Adipocyte (in vitro differentiated cells): ENCODE measurements at regions not wholly inside any gene's neighbourhood (a gene's known extent, or its start where the extent isn't known, plus 50 kb on each side); places are given as distances from the start of the nearest gene placed in this dataset.

Source experiments
- DNase-seq: peaks from one replicate; pipeline ENCODE4 v3.0.0-alpha.2; 2015; ENCODE audit warnings: low read depth
- H3K27me3 ChIP-seq: replicated peaks from 2 replicates; pipeline ENCODE4 v1.7.0; 2013; ENCODE audit warnings: mild to moderate bottlenecking, low read length, moderate library complexity; ENCODE audit not compliant: control insufficient read depth, insufficient read depth
- H3K36me3 ChIP-seq: 2 replicates; pipeline ENCODE4 v1.7.0; 2013; ENCODE audit warnings: low read length, mild to moderate bottlenecking, moderate library complexity; ENCODE audit not compliant: control insufficient read depth, insufficient read depth, severe bottlenecking
- H3K4me1 ChIP-seq: 2 replicates; pipeline ENCODE4 v1.7.0; 2013; ENCODE audit warnings: mild to moderate bottlenecking, low read length, moderate library complexity; ENCODE audit not compliant: control insufficient read depth, insufficient read depth
- H3K4me3 ChIP-seq: 2 replicates; pipeline ENCODE4 v1.7.0; 2013; ENCODE audit warnings: mild to moderate bottlenecking, low read length, moderate library complexity
- H3K9ac ChIP-seq: 2 replicates; pipeline ENCODE4 v1.7.0; 2013; ENCODE audit warnings: mild to moderate bottlenecking, low read length, moderate library complexity
- H3K9me3 ChIP-seq: 2 replicates; pipeline ENCODE4 v1.7.0; 2013; ENCODE audit warnings: mild to moderate bottlenecking, low read length, moderate library complexity; ENCODE audit not compliant: control insufficient read depth

DNA sequence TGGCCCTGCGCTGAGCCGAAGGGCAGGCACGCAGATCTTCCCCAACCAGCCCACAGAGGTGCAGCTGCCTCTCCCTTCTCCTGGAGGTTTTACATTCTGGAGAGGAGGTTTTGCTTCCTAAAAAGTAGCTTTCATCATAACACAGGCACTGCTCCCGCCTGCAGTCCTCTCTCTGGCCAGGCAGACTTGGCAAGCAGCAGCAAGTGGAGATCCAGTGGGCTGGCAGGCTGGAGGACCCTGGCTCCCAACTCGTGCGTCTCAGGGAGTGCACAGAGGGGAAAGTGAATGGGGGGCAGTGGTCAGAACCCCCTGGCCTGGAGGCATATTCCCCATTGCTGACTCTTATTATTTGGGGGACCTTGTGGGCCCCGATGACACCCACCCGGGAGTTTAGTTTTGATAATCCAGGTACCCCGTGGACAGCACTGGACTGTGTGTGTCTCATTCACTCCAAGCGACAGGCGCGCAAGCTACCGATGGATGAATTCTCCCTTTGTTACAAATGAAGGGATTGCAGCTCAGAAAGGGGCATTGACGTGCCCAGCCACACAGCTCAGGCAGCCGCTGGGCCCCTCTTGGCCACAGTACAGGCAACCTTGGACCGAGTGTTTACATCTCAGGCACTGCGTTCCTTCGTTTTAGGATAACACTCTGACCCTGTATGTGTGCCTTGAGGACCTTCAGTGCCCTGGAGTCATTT lies 1223.9 kb downstream of the BRD1 start:
- Histone ChIP-seq H3K4me1 (no peaks in the 10 kb centered on the region), H3K9ac (no peak overlapping the region), H3K27me3 (no peaks in the 10 kb centered on the region), H3K36me3 (no peaks in the 10 kb centered on the region), H3K4me3 (no peak overlapping the region), H3K9me3 (no peaks in the 10 kb centered on the region)
- DNase-seq, result no peak

DNA sequence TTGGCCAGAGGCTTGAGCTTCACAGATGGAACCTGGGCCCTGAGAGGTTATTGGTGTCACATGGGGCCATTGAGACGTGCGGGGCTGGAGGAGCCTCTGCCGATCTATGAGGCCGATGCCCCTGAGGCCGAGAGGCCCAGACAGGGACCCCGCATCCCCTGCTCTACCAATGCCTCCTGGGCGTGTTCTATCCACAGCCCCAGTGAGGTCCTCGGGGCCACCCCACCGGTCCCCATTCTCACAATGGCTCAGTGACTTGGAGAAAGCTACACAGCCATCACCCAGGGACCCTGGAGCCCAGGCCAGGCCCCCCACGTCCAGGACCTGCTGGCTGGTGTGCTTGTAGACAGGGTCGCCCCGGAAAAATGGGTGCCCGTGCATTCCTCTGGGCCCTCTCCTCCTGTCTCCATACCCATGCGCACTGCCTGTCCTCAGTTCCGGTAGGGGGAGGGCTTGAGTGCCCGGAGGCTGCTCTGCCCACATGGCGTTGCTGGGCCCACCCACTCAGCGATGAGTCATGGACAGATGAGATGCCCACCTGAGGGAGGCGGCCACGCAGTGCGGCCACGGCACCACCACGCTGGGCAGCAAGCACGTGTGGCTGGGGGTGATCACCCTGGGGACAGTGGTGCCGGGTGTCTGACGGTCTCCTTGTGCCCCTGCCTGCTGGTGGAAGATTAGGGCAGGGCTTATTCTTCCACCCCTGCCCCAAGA lies 1224.7 kb downstream of the BRD1 start:
- Histone ChIP-seq H3K9ac (no peak overlapping the region), H3K4me1 (no peaks in the 10 kb centered on the region), H3K4me3 (no peak overlapping the region), H3K36me3 (no peaks in the 10 kb centered on the region), H3K9me3 (no peaks in the 10 kb centered on the region), H3K27me3 (no peaks in the 10 kb centered on the region)
- DNase-seq, result no peak

DNA sequence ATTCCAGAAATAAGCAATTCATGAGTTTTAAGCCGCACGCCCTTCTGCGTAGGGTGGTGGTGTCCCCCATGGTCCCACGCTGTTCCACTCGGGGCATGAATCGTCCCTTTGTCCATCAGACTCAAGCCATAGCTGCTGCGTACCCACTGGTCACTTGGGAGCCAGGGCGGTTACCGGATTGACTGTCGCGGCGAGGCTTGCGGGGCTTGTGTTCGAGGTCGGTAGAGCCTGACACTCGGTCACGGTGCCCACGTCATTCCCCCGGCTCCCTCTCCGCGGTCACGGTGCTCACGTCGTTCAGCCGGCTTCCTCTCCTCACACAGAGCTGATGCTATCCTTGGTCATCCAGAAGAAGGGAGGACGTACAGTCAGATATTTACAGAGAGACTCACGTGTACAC lies 1227.0 kb downstream of the BRD1 start:
- DNase-seq, result no peak
- Histone ChIP-seq H3K4me3 (no peak overlapping the region), H3K4me1 (no peaks in the 10 kb centered on the region), H3K9me3 (no peaks in the 10 kb centered on the region), H3K36me3 (no peaks in the 10 kb centered on the region), H3K9ac (no peak overlapping the region), H3K27me3 (no peaks in the 10 kb centered on the region)

DNA sequence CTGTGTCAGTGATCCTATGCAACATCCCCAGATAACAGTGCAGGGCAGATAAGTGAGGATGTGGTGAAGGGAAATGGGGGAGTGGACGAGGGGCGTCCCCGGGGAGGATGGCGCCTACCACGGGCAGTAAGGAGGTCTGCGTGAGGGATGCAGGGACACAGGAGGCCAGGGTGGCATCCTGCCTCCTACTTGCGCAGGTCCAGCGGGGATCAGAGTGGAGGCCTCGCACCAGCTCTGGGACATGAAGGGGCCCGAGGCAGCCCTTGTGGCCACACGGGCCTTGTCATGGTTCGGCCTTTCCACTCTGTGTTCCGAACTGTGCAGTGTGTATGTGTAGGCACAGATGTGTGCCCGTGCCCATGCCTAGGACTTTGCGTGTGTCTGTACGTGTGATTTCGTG lies 1227.5 kb downstream of the BRD1 start:
- Histone ChIP-seq H3K36me3 (no peaks in the 10 kb centered on the region), H3K4me3 (no peak overlapping the region), H3K9ac (no peak overlapping the region), H3K27me3 (no peaks in the 10 kb centered on the region), H3K9me3 (no peaks in the 10 kb centered on the region), H3K4me1 (no peaks in the 10 kb centered on the region)
- DNase-seq, result no peak

DNA sequence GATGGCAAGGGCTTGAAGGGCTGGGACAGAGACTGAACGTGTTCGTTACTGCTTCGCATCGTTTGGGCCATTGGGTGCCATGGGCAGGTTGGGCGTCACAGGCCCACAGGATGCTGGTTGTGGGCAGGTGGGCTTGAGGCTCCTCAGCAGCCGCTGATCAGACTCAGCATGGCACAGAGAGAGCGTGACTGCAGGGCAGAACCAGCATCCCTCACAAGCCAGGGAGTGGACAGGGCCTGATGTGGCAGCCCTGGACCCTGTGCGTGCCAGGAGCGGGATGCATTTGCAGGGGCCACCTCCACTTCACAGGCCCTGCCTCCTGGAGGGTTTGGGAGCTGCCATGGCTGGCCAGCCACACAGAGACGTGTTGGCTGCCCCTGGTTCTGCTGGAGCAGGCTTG lies 1228.3 kb downstream of the BRD1 start:
- H3K9ac ChIP-seq, result no peak overlapping the region
- H3K36me3 ChIP-seq, result no peaks in the 10 kb centered on the region
- no peaks in the 10 kb centered on the region for H3K4me1 ChIP-seq
- no peaks in the 10 kb centered on the region for H3K9me3 ChIP-seq
- H3K27me3 ChIP-seq, result no peaks in the 10 kb centered on the region
- H3K4me3 ChIP-seq, result no peak overlapping the region
- DNase-seq, result no peak

DNA sequence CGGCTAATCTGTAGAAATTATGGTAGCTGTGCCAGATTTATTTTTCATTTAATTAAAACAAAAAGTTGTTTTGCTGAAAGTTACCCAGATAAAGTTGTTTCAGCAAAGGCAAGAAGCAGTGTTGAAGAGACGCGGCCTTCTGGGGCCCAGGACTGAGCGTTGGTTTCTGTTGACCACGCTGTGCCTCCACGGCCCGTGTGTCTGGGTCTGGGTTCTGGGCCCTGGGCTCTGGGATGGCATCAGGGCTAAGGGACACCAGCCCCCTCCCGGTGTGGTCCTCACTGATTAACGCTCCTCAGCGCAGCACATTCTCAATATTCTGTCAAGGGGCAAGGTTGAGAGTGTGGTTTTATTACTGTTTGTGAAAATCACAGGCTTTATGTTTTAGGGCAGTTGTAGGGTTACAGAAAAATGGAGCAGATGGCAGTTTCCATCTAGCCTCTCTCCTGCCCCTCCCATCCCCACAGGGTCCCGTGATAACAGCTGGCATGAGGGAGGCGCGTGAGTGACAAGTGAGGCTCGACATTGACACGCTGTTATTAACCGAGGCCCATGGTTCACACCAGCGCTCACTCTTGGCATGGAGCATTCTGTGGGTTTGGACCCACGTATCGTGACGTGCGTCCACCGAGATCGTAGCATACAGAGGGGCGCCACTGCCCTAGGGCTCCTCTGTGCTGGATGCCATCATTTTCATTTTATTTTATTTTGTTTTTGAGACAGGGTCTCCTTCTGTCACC lies 1231.4 kb downstream of the BRD1 start:
- no peak overlapping the region for H3K4me3 ChIP-seq
- no peaks in the 10 kb centered on the region for H3K27me3 ChIP-seq
- no peak overlapping the region for H3K9ac ChIP-seq
- H3K36me3 ChIP-seq, result no peaks in the 10 kb centered on the region
- DNase-seq, result no peak
- no peaks in the 10 kb centered on the region for H3K9me3 ChIP-seq
- no peaks in the 10 kb centered on the region for H3K4me1 ChIP-seq

DNA sequence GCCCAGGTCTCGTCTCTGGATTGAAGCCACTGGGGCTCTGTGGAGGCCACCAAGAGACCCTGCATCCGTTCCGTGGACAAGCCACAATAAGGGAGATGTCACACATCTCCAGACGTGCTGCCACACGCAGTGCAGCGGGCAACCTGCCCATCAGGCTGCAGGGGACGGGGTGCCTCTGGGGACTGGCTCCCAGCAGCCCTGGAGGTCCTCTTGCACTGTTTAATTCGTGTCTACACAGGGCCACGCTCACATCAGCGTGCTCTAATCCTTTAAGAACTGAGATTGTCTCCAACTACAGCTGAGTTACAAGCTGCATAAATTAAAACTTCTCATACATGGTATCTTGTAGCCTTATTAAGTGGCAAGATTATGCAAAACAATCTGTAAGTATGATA lies 1232.2 kb downstream of the BRD1 start:
- Histone ChIP-seq H3K36me3 (no peaks in the 10 kb centered on the region), H3K27me3 (no peaks in the 10 kb centered on the region), H3K9ac (no peak overlapping the region), H3K4me3 (no peak overlapping the region), H3K4me1 (no peaks in the 10 kb centered on the region), H3K9me3 (no peaks in the 10 kb centered on the region)
- no peak for DNase-seq

DNA sequence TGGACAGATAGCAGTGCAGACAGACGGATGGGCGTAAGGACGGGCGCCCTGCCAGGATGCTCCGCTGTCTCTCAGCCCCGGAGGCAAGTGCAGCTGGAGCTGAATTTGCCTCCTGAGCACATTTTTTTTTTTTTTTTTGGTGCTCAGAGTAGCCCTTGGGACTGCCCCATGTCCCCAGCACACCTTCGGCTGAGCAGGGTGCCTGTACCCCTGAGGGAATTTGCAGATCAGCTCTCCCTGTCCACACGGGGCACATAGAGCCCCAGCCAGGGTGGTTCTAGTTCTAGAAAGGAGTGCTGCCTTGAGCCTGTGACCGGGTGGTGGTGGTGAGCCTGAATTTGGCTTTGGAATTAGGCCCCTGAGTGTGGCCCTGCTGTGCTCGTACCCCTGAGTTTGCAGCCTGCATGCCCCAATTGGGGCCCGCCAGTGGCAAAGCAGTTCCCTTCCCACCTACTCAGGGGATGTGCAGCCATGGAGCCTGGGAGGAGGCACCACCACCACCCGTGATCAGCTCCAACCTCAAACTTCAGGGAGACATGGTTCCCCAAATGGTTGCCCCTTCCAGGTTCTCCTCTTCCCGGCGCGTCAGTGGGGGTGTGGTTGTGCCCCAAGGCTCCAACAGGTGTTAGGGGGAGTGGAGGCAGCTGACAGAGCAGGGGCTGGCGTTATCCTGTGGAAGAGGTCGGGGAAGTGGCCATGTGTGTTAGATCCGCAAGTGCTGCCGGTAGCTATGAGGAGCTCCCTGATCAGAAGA lies 1232.7 kb downstream of the BRD1 start:
- Histone ChIP-seq H3K27me3 (no peaks in the 10 kb centered on the region), H3K4me3 (no peak overlapping the region), H3K4me1 (no peaks in the 10 kb centered on the region), H3K9me3 (no peaks in the 10 kb centered on the region), H3K36me3 (no peaks in the 10 kb centered on the region), H3K9ac (no peak overlapping the region)
- DNase-seq, result no peak

DNA sequence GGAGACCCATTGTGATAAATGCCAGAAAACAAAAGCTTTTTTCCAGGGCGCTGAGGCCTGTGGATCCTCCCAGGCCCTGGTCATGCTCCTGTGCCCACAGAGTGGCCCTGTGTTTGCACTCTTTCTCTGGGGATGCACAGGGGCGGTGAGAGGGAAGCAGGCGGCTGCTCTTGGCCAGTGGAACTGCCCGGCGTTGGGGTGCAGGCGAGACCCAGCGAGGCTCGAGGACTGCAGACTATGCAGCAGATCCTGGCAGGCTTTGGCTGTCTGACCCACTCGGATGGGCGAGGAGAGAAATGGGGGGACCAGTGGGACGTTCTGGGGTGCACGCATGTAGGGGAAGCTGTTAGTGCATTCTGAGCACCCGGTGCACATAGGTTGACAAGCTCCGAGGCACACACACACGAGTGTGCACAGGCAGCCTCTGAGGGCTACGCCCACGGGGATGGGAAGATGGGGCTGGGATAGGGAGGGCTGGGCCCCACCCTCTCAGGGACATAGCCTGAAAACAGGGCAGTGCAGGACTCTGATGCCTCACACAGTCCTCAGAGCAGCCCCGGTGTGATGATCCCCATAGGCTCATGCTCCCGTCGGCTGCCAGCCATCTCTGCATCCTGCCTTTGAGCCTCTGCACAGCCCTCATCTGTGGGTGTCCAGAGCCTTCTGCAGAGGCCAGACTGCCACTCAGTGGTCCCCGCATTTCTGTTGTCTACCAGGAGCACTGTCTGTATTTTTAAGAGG lies 1233.5 kb downstream of the BRD1 start:
- Histone ChIP-seq H3K9ac (no peak overlapping the region), H3K4me3 (no peak overlapping the region), H3K27me3 (no peaks in the 10 kb centered on the region), H3K9me3 (no peaks in the 10 kb centered on the region), H3K4me1 (no peaks in the 10 kb centered on the region), H3K36me3 (no peaks in the 10 kb centered on the region)
- DNase-seq, result no peak

DNA sequence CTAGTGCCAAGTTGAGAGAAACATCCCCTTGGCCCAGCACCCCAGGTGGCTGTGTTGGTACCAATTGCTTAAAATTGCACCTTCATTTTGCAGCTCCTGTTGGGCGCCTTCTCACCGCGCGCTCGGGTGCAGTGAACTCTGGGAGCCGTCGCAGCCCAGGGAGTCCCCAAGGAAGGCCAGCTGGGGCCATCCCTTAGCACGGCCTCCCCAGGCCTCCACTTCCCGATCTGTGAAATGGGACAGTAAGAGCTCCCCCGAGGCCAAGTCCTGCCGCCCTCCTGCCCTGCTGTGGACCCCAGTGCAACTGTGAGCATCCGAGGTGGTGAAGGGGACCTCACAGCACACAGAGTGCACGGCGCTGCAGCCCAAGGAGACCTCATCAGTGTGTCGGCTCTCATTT lies 1234.1 kb downstream of the BRD1 start:
- no peaks in the 10 kb centered on the region for H3K36me3 ChIP-seq
- no peaks in the 10 kb centered on the region for H3K4me1 ChIP-seq
- no peaks in the 10 kb centered on the region for H3K27me3 ChIP-seq
- no peaks in the 10 kb centered on the region for H3K9me3 ChIP-seq
- DNase-seq, result no peak
- H3K9ac ChIP-seq, result no peak overlapping the region
- no peak overlapping the region for H3K4me3 ChIP-seq
